Activated CD4-positive, alpha-beta T cell treated with anti-CD3 and anti-CD28 coated beads, Interleukin-2, amount 10 ng/mL, durations not matched to agents 24 days and 14 days (primary cell): ENCODE measurements at regions not wholly inside any gene's neighbourhood (a gene's known extent, or its start where the extent isn't known, plus 50 kb on each side); places are given as distances from the start of the nearest gene placed in this dataset.

Source experiments
- DNase-seq: peaks from one replicate; pipeline ENCODE4 v3.0.0; 2022
- H3K27ac Mint-ChIP-seq: one replicate; pipeline ENCODE4 v1.8.0; 2022; ENCODE audit warnings: mild to moderate bottlenecking, mixed read lengths
- H3K27me3 Mint-ChIP-seq: one replicate; pipeline ENCODE4 v1.8.0; 2022; ENCODE audit warnings: mixed read lengths
- H3K36me3 Mint-ChIP-seq: one replicate; pipeline ENCODE4 v1.8.0; 2022; ENCODE audit warnings: low read depth, mild to moderate bottlenecking, mixed read lengths
- H3K4me1 Mint-ChIP-seq: one replicate; pipeline ENCODE4 v1.8.0; 2021; ENCODE audit warnings: mixed read lengths
- H3K4me3 Mint-ChIP-seq: one replicate; pipeline ENCODE4 v1.8.0; 2022; ENCODE audit warnings: mild to moderate bottlenecking, moderate library complexity, mixed read lengths
- H3K9me3 Mint-ChIP-seq: one replicate; pipeline ENCODE4 v1.8.0; 2021; ENCODE audit warnings: mixed read lengths
- intact Hi-C: fragments of 100-400 bp; cut with micrococcal nuclease; formaldehyde crosslinking; loops from one replicate; pipeline ENCODE4 v1.15.1; 2023

DNA sequence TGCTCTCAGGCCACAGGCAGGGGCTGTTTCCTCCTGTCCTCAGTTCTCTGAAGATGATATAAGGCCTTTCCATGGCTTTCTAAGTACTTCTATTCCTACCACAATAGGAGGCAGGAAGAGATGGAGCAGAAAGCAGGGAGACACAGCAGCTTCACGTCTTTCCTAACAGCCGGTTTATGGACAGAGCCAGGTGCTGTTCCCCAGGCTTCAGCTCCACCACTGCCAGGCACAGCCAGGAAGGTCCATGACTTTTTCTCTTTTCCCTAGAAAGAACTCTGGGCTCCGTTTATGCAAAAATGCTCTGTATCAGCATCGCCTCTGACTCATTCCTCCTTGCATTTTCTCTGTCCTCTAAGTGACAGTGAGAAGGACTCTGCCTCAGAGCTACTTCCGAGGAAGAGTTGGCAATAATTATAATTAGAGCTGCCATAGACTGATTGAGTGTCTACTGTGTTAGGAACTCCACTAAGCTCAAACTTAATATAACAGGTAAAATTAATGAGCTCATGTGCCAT lies 478.5 kb downstream of the RASEF start:
- no peak for DNase-seq
- Mint-ChIP-seq H3K27me3 (no peaks in the 10 kb centered on the region), H3K27ac (no peak overlapping the region), H3K4me1 (no peaks in the 10 kb centered on the region), H3K36me3 (no peaks in the 10 kb centered on the region), H3K9me3 (no peaks in the 10 kb centered on the region), H3K4me3 (no peak overlapping the region)
- intact Hi-C loops: no loop called here

DNA sequence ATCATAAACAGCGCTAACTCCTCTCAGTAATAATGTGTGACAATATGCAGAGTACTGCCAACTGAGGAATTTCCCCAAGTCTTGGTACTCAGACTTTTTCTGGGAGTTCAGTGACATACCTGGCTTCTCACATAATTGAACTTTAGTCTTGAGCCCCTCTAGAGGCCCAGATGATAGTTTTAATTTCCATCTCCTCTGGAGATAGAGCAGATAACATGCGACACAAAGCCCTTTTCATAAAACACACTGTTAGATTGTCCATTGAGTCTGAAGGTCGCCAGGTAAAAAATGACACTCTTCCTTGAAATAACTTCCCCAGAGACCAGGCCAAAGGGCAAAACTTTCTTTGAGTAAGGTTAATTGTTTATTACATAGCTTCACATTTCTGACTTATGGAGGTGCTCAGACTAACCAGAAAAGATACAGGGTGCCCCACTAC lies 476.0 kb downstream of the RASEF start:
- intact Hi-C loops: no loop called here
- Mint-ChIP-seq H3K4me1 (no peaks in the 10 kb centered on the region), H3K9me3 (peaks cover 5% of the 10 kb centered on the region), H3K4me3 (no peak overlapping the region), H3K36me3 (no peaks in the 10 kb centered on the region), H3K27ac (no peak overlapping the region), H3K27me3 (no peaks in the 10 kb centered on the region)
- DNase-seq: no peak

DNA sequence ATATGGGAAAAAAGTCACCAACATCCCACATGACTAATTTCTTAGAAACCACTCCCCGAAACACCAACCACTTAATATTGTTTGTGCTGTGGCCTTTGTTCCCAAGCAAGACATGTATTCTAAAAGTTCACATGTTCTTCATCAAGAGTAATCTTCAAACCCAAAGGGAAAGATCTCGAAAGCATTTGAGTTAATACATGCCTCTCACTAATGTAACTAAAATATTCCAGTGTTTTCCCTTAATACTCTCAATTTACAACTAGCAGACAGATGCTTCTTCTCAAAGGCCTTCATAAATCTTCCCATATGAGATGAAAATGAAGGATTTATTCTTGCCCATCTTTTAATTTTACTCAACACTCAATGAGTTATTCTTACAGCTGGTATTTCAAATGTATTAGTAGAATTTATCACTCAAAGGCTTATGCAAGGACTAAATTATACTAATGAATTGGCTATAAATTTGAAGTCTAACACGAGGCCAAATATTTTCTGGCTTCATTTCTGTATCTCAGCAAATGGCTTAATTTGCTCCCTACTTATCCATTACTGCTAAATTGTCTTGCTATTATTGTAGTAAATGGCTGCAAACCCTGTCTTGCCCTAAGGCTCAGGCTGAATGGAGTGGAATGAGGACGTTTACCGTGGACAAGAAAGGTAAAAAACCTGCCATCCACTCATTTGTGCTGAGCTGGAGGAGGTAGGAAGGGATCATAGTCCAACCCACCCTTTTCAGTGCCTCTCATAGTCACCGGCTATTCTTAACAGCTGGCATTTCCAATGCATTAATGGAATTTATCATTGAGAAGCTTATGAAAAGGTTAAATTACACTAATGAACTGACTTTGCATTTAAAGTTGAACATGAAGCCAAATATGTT lies 474.4 kb downstream of the RASEF start:
- no peaks in the 10 kb centered on the region for H3K36me3 Mint-ChIP-seq
- no peak for DNase-seq
- peaks cover 5% of the 10 kb centered on the region for H3K9me3 Mint-ChIP-seq
- no peak overlapping the region for H3K4me3 Mint-ChIP-seq
- no peaks in the 10 kb centered on the region for H3K27me3 Mint-ChIP-seq
- H3K27ac Mint-ChIP-seq: no peak overlapping the region
- intact Hi-C loops: no loop called here
- no peaks in the 10 kb centered on the region for H3K4me1 Mint-ChIP-seq

DNA sequence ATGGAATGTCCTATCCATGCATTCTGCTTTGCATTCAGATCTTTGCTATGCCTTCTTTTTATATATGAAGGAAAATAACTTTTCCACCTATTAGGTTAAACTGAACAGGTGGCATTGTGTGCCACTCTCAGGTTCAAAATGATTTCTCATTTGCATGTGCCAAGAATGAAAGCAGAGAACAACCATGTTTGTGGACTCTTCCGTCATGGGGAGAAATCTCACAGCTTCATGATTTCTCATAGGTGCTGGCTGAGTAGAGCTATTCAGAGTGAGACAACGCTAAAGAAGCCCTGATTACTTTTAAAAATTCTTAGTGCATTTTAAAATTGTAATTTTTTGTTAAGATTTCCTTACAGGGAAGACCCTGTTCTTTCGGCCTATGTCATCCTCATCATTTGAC lies 472.1 kb downstream of the RASEF start:
- intact Hi-C loops: no loop called here
- H3K36me3 Mint-ChIP-seq: no peaks in the 10 kb centered on the region

DNA sequence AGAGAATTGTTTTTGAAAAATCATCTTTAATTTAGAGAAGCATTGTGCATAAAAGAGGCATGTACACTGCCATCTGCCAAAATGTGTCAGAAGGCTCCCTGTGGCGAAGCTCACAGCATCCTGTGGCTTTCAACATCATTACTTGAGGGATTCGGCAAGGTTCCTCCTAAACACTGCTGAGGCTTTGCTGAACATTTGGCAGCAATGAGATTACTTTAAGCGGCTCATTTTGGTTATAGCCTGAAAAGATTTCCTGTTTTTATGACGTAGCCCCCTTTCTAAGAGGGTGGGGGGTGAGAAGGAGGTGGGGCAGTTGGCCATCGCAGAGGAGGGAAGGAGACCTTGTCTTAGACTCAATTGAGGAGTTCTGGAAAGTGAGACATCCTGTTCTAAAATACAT lies 469.4 kb downstream of the RASEF start:
- DNase-seq: no peak
- H3K36me3 Mint-ChIP-seq: no peaks in the 10 kb centered on the region
- no peaks in the 10 kb centered on the region for H3K27me3 Mint-ChIP-seq
- no peak overlapping the region for H3K4me3 Mint-ChIP-seq
- no peaks in the 10 kb centered on the region for H3K4me1 Mint-ChIP-seq
- intact Hi-C loops: no loop called here
- H3K9me3 Mint-ChIP-seq: peaks cover 5% of the 10 kb centered on the region
- H3K27ac Mint-ChIP-seq: no peak overlapping the region

More for the DNA sequence above, 472.1 kb downstream of the RASEF start:
- Mint-ChIP-seq H3K27ac (no peak overlapping the region), H3K27me3 (no peaks in the 10 kb centered on the region), H3K9me3 (peaks cover 5% of the 10 kb centered on the region), H3K4me1 (no peaks in the 10 kb centered on the region), H3K4me3 (no peak overlapping the region)
- no peak for DNase-seq

DNA sequence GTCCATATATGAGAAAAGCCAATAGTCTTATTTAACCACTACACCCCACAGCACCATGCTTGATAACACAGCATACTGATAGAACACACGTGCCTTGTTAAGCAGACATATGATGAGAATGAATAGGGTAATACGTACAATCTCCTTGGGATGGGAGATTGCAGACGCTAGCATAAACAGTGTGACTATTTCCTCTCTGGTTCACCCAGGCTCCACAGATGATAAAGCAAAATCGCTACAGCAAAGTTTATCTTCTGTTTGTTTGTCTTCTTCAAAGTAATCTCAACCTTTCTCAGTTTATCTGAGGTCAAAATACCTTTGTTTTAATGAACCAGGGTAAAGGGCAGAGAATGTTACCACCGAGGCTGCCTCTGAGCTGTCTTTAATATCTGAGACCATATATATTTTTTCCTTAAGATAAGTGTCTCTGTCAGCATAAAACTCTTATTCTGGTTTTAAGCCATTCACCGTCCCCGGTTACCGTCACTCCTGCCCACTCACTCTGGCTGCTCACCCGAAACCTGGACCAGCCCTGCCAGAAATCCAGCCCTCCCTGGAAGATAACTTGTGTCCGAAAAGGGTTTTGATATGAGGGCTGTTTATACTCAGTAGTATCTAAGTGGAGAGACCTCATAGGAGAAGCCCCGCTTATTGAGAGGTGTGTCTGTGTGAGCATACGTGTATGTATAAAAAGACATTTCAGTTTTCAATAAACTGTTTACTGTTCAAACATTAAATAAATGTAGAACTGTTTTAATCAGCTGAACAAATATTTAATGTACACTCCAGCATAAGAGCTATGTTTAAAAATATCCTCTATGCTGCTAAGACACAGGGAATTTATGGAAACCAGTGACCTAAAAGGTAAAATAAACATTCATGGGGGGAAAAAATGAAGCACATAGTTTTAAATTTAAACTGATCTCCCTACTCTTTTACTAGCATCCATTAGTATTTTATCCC lies 465.4 kb downstream of the RASEF start:
- intact Hi-C loops: no loop called here
- H3K4me3 Mint-ChIP-seq: no peak overlapping the region
- DNase-seq: no peak
- H3K36me3 Mint-ChIP-seq: no peaks in the 10 kb centered on the region
- no peaks in the 10 kb centered on the region for H3K9me3 Mint-ChIP-seq
- H3K4me1 Mint-ChIP-seq: no peaks in the 10 kb centered on the region
- H3K27me3 Mint-ChIP-seq: no peaks in the 10 kb centered on the region
- no peak overlapping the region for H3K27ac Mint-ChIP-seq

DNA sequence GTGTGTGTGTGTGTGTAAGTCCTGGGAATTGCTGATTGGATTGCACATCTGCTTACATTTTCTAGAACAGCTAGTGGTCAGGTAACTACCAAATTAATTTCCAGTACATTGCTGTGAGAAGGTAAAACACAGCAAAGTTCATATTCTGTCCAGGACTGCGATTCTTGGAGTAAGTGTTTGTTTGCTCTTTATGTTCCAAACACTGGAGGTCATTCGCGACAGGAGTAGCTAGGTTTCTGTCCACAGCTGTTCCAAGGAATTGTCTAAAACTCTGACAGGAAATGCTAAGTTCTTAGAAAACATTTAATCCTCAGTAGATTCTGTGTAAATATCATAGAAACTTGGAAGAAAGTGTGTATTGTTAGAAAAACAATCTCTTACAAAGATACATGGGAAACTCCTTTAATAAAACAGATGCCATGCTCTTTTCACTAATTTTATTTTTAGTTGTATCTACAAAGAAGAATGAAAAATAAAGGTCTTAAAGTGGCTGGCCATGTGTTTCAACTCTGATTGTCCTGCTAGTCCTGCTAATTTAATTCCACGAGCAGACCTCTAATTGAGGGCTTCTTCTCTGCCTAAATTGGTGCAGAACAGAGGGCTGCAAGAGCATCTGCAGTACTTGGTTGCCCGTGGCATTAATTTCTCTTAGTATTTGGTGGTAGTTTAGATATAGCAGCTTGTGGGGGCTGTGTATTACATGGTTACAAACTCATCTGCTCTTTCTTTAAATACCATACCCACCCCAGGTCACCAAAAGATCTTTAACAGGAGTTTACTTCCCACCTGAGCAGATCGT lies 464.5 kb downstream of the RASEF start:
- Mint-ChIP-seq H3K4me3 (no peak overlapping the region), H3K27me3 (no peaks in the 10 kb centered on the region), H3K36me3 (no peaks in the 10 kb centered on the region), H3K27ac (no peak overlapping the region), H3K9me3 (no peaks in the 10 kb centered on the region), H3K4me1 (no peaks in the 10 kb centered on the region)
- intact Hi-C loops: no loop called here
- no peak for DNase-seq

DNA sequence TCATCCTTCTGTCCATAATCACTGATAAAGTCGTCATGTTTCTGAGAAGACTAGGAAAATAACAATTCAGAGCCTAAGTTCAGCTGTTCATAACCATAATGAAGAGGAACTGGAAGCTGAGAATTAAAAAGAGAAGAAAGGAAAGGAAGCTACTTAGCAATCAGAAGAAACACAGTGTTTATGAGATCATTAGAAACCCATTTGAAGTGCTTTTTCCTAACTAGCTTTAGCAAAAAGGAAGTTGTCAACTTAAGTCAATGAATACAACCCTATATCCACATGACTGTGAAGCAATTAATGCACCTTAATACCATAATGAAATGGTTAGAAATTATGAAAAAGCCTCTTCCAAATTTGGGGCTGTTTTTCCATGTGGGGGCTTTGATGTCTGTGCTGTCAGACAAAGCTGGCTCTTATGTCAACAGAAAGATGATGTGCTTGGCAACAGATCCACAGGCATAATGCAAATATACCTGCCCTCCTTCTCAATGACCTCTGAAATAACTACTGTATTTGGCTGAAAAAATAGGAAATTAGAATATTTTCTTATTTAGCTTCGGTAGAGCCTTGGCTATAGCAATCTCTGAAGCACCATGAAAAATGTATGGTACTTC lies 463.5 kb downstream of the RASEF start:
- H3K4me3 Mint-ChIP-seq: no peak overlapping the region
- H3K27ac Mint-ChIP-seq: no peak overlapping the region
- no peak for DNase-seq
- no peaks in the 10 kb centered on the region for H3K36me3 Mint-ChIP-seq
- no peaks in the 10 kb centered on the region for H3K27me3 Mint-ChIP-seq
- intact Hi-C loops: no loop called here
- H3K9me3 Mint-ChIP-seq: no peaks in the 10 kb centered on the region
- no peaks in the 10 kb centered on the region for H3K4me1 Mint-ChIP-seq

DNA sequence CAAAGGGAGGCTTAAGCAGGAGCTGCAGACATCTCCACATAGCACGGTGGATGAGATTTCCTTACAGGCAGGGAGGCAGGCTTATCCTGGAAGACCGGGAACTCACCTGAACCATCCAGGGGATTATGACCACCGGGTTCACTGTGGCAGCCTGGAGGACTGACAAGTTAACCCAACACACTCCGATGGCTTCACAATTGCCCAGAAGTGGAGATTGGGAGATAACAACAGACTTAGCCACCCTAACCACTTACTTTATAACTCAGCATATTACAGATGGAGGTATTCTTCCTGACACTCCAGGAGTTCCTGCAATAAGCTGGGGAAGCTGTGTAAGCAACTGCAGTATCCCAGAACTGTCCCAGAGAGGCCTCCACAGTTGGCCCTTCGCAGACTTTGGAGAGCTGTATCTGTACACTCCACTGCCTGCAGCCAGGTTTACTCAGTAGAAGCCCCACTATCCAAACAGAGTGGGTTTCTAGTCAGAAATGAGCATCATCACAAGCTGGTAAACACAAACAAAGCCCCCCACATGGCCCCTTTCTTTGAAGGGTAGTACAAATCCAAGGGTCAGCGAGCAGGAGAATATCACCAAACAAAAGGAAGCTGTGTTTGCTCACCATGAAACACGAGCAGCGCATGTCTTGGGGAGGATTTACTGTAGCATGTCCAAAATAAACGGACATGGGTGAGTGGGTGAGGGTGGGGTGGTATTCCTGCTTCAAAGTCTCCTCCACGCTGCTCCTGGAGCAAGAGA lies 462.2 kb downstream of the RASEF start:
- Mint-ChIP-seq H3K27ac (no peak overlapping the region), H3K4me3 (no peak overlapping the region), H3K36me3 (no peaks in the 10 kb centered on the region), H3K9me3 (no peaks in the 10 kb centered on the region), H3K27me3 (no peaks in the 10 kb centered on the region), H3K4me1 (no peaks in the 10 kb centered on the region)
- DNase-seq: no peak
- intact Hi-C loops: no loop called here

DNA sequence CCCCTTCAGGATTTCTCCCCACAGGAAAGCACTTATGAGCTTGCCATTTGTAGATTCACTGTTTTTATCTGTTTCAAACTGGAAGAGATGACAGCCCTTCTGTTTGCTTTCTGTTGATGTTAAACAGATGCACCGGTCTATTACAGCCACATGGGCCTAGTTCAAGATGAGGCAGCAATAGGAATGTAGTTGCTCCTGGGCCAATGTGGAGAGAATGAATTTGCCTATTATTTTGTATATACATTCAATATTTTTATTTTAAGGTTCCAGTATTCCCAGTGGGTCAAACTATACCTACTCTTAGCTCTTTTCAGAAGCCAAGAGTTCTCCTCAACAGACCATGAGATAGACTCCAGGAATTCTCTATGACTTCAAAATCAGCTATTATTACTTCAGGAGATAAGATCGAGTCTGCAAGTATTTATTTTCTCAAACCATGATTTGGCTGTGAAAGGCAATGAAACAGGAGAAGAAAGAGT lies 461.6 kb downstream of the RASEF start:
- no peak overlapping the region for H3K4me3 Mint-ChIP-seq
- intact Hi-C loops: no loop called here
- H3K27me3 Mint-ChIP-seq: no peaks in the 10 kb centered on the region
- no peak overlapping the region for H3K27ac Mint-ChIP-seq
- no peaks in the 10 kb centered on the region for H3K4me1 Mint-ChIP-seq
- DNase-seq: no peak
- H3K36me3 Mint-ChIP-seq: no peaks in the 10 kb centered on the region
- no peaks in the 10 kb centered on the region for H3K9me3 Mint-ChIP-seq

DNA sequence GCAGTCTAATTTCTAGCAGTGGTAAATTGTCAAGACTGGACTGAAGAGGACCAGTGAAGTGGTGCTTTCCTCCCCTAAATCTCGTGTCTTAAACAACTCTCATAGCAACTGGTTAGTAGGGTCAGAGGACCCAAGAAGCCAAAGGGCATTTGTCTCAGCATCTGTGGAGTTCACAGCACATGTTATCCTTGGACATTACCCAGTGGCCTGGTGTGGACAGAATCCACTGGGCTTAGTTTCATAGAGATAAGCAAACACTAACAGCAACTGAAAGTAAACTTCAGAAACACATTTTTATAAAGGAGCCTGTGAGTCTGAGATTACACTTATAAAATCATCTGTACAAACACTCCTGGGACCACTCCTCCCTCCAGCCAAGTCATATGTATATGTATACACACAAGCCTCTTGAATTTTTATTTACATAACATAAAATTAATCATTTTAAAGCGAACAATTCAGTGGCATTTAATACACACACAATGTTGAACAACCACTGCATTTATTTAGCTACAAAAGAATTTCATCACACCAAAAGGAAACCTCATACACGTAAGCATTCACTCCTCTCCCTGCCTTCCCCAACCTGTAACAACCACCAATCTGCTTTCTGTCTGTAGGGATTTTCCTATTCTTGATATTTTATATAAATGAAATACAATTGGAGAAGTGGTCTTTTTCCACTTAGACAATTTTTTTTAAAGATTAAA lies 457.8 kb downstream of the RASEF start:
- DNase-seq: no peak
- Mint-ChIP-seq H3K4me1 (no peaks in the 10 kb centered on the region), H3K9me3 (no peaks in the 10 kb centered on the region), H3K4me3 (no peak overlapping the region), H3K27ac (no peak overlapping the region), H3K36me3 (no peaks in the 10 kb centered on the region), H3K27me3 (no peaks in the 10 kb centered on the region)
- intact Hi-C loops: no loop called here

DNA sequence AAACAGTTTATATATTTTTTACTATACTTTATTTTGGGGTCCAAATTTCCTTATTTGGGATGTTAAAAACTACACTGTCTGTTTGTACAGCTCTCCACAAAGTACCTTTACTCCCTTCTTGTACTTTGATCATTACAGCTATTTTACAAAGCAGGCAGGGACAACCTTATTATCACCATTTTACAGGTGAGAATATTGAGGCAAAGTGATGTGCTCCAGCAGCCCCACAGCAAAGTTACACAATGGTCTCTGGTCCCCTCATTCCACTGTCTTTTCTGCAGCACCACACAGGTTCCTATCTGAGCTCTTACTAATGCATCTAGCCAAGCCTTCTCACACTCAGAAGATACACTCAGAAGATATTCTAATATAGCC lies 457.3 kb downstream of the RASEF start:
- Mint-ChIP-seq H3K27ac (no peak overlapping the region), H3K9me3 (no peaks in the 10 kb centered on the region), H3K36me3 (no peaks in the 10 kb centered on the region), H3K4me3 (no peak overlapping the region), H3K4me1 (no peaks in the 10 kb centered on the region), H3K27me3 (no peaks in the 10 kb centered on the region)
- intact Hi-C loops: no loop called here
- no peak for DNase-seq
